ENCODE measurements at regions not wholly inside any gene's neighbourhood (a gene's known extent, or its start where the extent isn't known, plus 50 kb on each side); places are given as distances from the start of the nearest gene placed in this dataset.
"Not testable (repeated sequence)": the region's sequence is repeated elsewhere in the genome, so short reads cannot be mapped to it uniquely, and the experiment has no call there.

DNA sequence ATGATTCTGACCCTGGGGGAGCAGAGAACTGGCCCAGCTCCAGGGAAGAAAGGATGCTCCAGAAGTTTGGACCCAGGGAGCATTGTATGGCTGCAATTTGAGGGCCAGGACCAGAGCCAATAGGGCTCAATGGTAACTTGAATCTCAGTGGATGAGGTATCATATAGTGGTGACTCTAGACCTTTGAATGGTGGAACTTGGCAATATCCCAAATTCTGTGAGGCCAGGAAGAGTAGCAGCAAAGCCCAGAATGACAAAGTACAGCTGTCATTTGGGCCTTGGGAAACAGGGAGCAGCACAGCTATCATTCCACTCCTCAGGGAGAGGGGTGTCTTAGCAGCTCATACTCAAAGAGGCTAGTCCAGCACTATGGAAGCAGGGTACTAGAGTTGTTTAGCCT, 332.9 kb upstream of the RBMS1 start:
- H3F3A ChIP-seq (ENCODE audit: low read depth) = no peaks in the 10 kb centered on the region
- H3K9ac ChIP-seq (ENCODE audit: low read depth, low read length, poor library complexity, severe bottlenecking) = no peak overlapping the region
- no peak overlapping the region for H3K4me2 ChIP-seq (ENCODE audit: low read depth, low read length, poor library complexity, severe bottlenecking)
- H3K79me2 ChIP-seq (ENCODE audit: insufficient read depth, low read length) = no peaks in the 10 kb centered on the region
- H2AFZ ChIP-seq (ENCODE audit: low read length) = no peak overlapping the region
- no peaks in the 10 kb centered on the region for H4K20me1 ChIP-seq (ENCODE audit: insufficient read depth, low read length, poor library complexity, severe bottlenecking)
- no peaks in the 10 kb centered on the region for H3K4me1 ChIP-seq (ENCODE audit: insufficient read depth, low read length, poor library complexity, severe bottlenecking)
- peaks cover 7% of the 10 kb centered on the region for H3K27me3 ChIP-seq (ENCODE audit: insufficient read depth, low read length, poor library complexity, severe bottlenecking)
- H3K9me3 ChIP-seq (ENCODE audit: insufficient read depth, low read depth, low read length) = peaks cover 25% of the 10 kb centered on the region
- no peak overlapping the region for H3K4me3 ChIP-seq (ENCODE audit: low read length, poor library complexity, severe bottlenecking)
- TF ChIP-seq EZH2phosphoT487 (IDR thresholded peaks at IDR 0.05; ENCODE audit: borderline replicate concordance) (no peak), CTCF (conservative IDR thresholded peaks at IDR 0.05; ENCODE audit: low read length) (no peak)
- H3K36me3 ChIP-seq (ENCODE audit: insufficient read depth, low read length) = no peaks in the 10 kb centered on the region; the same call in 1 of the 2 replicates
- H3K9me2 ChIP-seq (replicated peaks; ENCODE audit: low read depth, low read length) = no peaks in the 10 kb centered on the region

DNA sequence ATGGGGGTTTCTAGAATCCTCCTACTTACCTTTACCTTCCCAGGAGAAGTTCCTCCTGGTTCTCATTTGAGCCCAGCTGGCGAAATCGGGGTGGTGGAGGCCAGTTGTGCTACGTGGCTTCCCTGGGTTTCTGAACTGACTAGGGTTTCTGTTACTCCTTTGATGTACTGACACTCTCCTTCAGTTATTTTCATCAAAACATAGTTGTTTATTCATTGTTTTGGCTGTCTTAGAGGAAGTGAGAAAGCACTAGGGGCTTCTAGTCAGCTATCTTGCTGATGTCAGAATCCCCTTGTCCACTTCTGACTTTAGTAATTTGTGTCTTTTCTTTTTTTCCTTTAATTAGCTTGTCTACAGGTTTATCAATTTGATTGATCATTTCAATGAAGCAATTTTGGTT, 332.2 kb upstream of the TANK start:
- Histone ChIP-seq H4K20me1 (ENCODE audit: insufficient read depth, low read length, poor library complexity, severe bottlenecking) (no peaks in the 10 kb centered on the region), H2AFZ (ENCODE audit: low read length) (no peak overlapping the region), H3K9ac (ENCODE audit: low read depth, low read length, poor library complexity, severe bottlenecking) (no peak overlapping the region), H3K36me3 (ENCODE audit: insufficient read depth, low read length) (no peaks in the 10 kb centered on the region), H3K4me3 (ENCODE audit: low read length, poor library complexity, severe bottlenecking) (no peak overlapping the region), H3K4me1 (ENCODE audit: insufficient read depth, low read length, poor library complexity, severe bottlenecking) (no peaks in the 10 kb centered on the region), H3K9me3 (ENCODE audit: insufficient read depth, low read depth, low read length) (peaks cover 25% of the 10 kb centered on the region), H3K4me2 (ENCODE audit: low read depth, low read length, poor library complexity, severe bottlenecking) (no peak overlapping the region), H3K27me3 (ENCODE audit: insufficient read depth, low read length, poor library complexity, severe bottlenecking) (peaks cover 7% of the 10 kb centered on the region), H3K79me2 (ENCODE audit: insufficient read depth, low read length) (no peaks in the 10 kb centered on the region), H3F3A (ENCODE audit: low read depth) (no peaks in the 10 kb centered on the region), H3K9me2 (replicated peaks; ENCODE audit: low read depth, low read length) (no peaks in the 10 kb centered on the region)
- TF ChIP-seq EZH2phosphoT487 (IDR thresholded peaks at IDR 0.05; ENCODE audit: borderline replicate concordance) = no peak
- TF ChIP-seq CTCF (conservative IDR thresholded peaks at IDR 0.05; ENCODE audit: low read length) = no peak

DNA sequence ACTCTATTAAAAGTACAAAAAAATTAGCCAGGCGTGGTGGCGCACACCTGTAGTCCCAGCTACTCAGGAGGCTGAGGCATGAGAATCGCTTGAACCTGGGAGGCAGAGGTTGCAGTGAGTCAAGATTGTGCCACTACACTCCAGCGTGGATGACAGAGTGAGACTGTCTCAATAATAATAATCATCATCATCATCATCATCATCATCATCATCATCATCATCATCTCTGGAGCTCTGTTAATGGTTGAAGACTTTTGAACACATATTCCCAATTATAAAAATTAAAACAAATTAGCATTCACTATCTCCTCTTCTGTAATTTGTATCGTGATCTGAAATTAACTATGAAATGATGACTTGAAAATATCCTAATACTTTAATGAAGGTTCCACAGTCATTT, 327.8 kb upstream of the TANK start:
- not testable (repeated sequence) for H3K79me2 ChIP-seq (ENCODE audit: insufficient read depth, low read length); H3K27me3 ChIP-seq (ENCODE audit: insufficient read depth, low read length, poor library complexity, severe bottlenecking); H3K9ac ChIP-seq (ENCODE audit: low read depth, low read length, poor library complexity, severe bottlenecking); H3K4me2 ChIP-seq (ENCODE audit: low read depth, low read length, poor library complexity, severe bottlenecking); H3F3A ChIP-seq (ENCODE audit: low read depth); H4K20me1 ChIP-seq (ENCODE audit: insufficient read depth, low read length, poor library complexity, severe bottlenecking); H3K36me3 ChIP-seq (ENCODE audit: insufficient read depth, low read length); H3K4me1 ChIP-seq (ENCODE audit: insufficient read depth, low read length, poor library complexity, severe bottlenecking); H2AFZ ChIP-seq (ENCODE audit: low read length); H3K9me2 ChIP-seq (replicated peaks; ENCODE audit: low read depth, low read length); H3K4me3 ChIP-seq (ENCODE audit: low read length, poor library complexity, severe bottlenecking); H3K9me3 ChIP-seq (ENCODE audit: insufficient read depth, low read depth, low read length)

DNA sequence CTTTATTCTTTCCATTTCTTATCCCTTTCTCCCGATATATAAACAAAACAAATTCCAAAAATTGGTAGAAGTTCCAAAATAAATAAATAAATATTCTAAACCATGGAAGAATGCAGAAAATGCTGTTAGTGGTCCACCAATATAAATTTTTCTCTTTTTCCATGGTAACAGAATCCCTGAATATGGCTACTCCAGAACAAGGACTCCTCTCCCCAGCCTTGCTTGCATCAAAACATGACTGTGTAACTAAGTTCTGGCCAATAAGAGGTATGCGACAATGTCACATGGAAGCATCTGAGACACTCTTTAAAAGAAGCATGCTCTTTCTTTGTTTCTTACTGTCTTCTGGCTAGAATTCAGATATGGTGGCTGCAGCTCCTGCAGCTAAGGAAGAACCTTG, 325.1 kb upstream of the TANK start:
- no peak overlapping the region for H3K9ac ChIP-seq (ENCODE audit: low read depth, low read length, poor library complexity, severe bottlenecking)
- no peak overlapping the region for H2AFZ ChIP-seq (ENCODE audit: low read length)
- H3F3A ChIP-seq (ENCODE audit: low read depth) = no peaks in the 10 kb centered on the region
- no peaks in the 10 kb centered on the region for H3K9me3 ChIP-seq (ENCODE audit: insufficient read depth, low read depth, low read length)
- no peaks in the 10 kb centered on the region for H3K79me2 ChIP-seq (ENCODE audit: insufficient read depth, low read length)
- no peaks in the 10 kb centered on the region for H3K9me2 ChIP-seq (replicated peaks; ENCODE audit: low read depth, low read length)
- no peaks in the 10 kb centered on the region for H3K4me1 ChIP-seq (ENCODE audit: insufficient read depth, low read length, poor library complexity, severe bottlenecking)
- no peak overlapping the region for H3K4me2 ChIP-seq (ENCODE audit: low read depth, low read length, poor library complexity, severe bottlenecking)
- no peaks in the 10 kb centered on the region for H3K36me3 ChIP-seq (ENCODE audit: insufficient read depth, low read length)
- H3K27me3 ChIP-seq (ENCODE audit: insufficient read depth, low read length, poor library complexity, severe bottlenecking) = no peaks in the 10 kb centered on the region
- TF ChIP-seq EZH2phosphoT487 (IDR thresholded peaks at IDR 0.05; ENCODE audit: borderline replicate concordance) (no peak), CTCF (conservative IDR thresholded peaks at IDR 0.05; ENCODE audit: low read length) (no peak)
- H4K20me1 ChIP-seq (ENCODE audit: insufficient read depth, low read length, poor library complexity, severe bottlenecking) = no peaks in the 10 kb centered on the region
- no peak overlapping the region for H3K4me3 ChIP-seq (ENCODE audit: low read length, poor library complexity, severe bottlenecking)

All from Loucy (cell line).